H1 (cell line): ENCODE measurements at regions not wholly inside any gene's neighbourhood (a gene's known extent, or its start where the extent isn't known, plus 50 kb on each side); places are given as distances from the start of the nearest gene placed in this dataset.

Experiments
- CTCF ChIA-PET: fragments of 300-600 bp; sonication (Branson Sonifier 250); formaldehyde crosslinking; loops from one replicate; lab custom pipeline; 2021; ENCODE audit not compliant: partially characterized antibody; lab: Charles Lee
- POLR2A ChIA-PET: fragments of 300-600 bp; sonication (Branson Sonifier 250); formaldehyde crosslinking; loops from one replicate; lab custom pipeline; 2021; ENCODE audit warnings: inconsistent platforms; ENCODE audit not compliant: partially characterized antibody; lab: Charles Lee
- DNase-seq, 2 experiments: peaks; one replicate each; pipeline versions ENCODE4 v3.0.0 to v3.0.0-alpha.2; 2010 to 2022; ENCODE audit warnings: low spot score in 2 of 2, low read depth in 1 of 2, mixed read lengths in 1 of 2
- FAIRE-seq: peaks from 2 replicates; lab custom pipeline; 2011; peaks lifted over from hg19 to GRCh38; lab: Jason Lieb, UNC
- H2AFZ ChIP-seq: 2 replicates; pipeline ENCODE4 v1.8.1; 2012; ENCODE audit warnings: low read length, inconsistent platforms
- H2AK5ac ChIP-seq: 2 replicates; pipeline ENCODE4 v1.6.1; 2013; ENCODE audit warnings: low read depth, low read length
- H2BK120ac ChIP-seq: replicated peaks from 2 replicates; pipeline ENCODE3; 2013; ENCODE audit warnings: low read depth, low read length, inconsistent platforms
- H2BK12ac ChIP-seq: 2 replicates; pipeline ENCODE4 v1.6.1; 2013; ENCODE audit warnings: low read depth, low read length
- H2BK15ac ChIP-seq: 2 replicates; pipeline ENCODE4 v1.6.1; 2013; ENCODE audit warnings: low read length
- H2BK20ac ChIP-seq: 2 replicates; pipeline ENCODE4 v1.6.1; 2013; ENCODE audit warnings: low read length
- H2BK5ac ChIP-seq: 2 replicates; pipeline ENCODE4 v1.6.1; 2013; ENCODE audit warnings: low read depth, low read length
- H3K14ac ChIP-seq: 2 replicates; pipeline ENCODE4 v1.6.1; 2013; ENCODE audit warnings: inconsistent platforms; ENCODE audit not compliant: insufficient read length
- H3K18ac ChIP-seq: 2 replicates; pipeline ENCODE4 v1.6.1; 2013; ENCODE audit warnings: low read length; ENCODE audit errors: extremely low read depth
- H3K23ac ChIP-seq: 2 replicates; pipeline ENCODE4 v1.6.1; 2013; ENCODE audit warnings: inconsistent platforms; ENCODE audit not compliant: insufficient read length
- H3K23me2 ChIP-seq: 2 replicates; pipeline ENCODE4 v1.6.1; 2013; ENCODE audit warnings: low read depth, low read length
- H3K27ac ChIP-seq: 2 replicates; pipeline ENCODE4 v1.6.1; 2011; ENCODE audit warnings: low read depth, low read length, inconsistent platforms
- H3K27me3 ChIP-seq, 4 experiments: replicated peaks in 1 of 4; 1 replicate in 1 of 4; 2 replicates in 3 of 4; pipeline versions ENCODE4 v1.6.1 to v1.8.1; 2011 to 2013; ENCODE audit warnings: low read length in 3 of 4, mild to moderate bottlenecking in 3 of 4, inconsistent platforms in 2 of 4, mixed read lengths in 2 of 4, moderate library complexity in 1 of 4; ENCODE audit not compliant: control insufficient read depth in 3 of 4, insufficient read depth in 3 of 4; ENCODE audit errors: extremely low read depth in 1 of 4
- H3K36me3 ChIP-seq, 4 experiments: 2 replicates each; pipeline versions ENCODE4 v1.6.1 to v1.8.1; 2011 to 2013; ENCODE audit warnings: mild to moderate bottlenecking in 4 of 4, low read length in 3 of 4, moderate library complexity in 2 of 4, control low read depth in 1 of 4, inconsistent platforms in 1 of 4; ENCODE audit not compliant: insufficient read depth in 4 of 4, control insufficient read depth in 2 of 4
- H3K4ac ChIP-seq: replicated peaks from 2 replicates; pipeline ENCODE3; 2013; ENCODE audit warnings: low read length, low read depth, mixed read lengths, inconsistent platforms; ENCODE audit not compliant: insufficient read length
- H3K4me1 ChIP-seq, 4 experiments: replicated peaks in 1 of 4; 1 replicate in 1 of 4; 2 replicates in 3 of 4; pipeline versions ENCODE4 v1.6.1 to v1.8.1; 2011 to 2013; ENCODE audit warnings: low read length in 3 of 4, inconsistent platforms in 2 of 4, mixed read lengths in 1 of 4; ENCODE audit not compliant: insufficient read depth in 4 of 4, control insufficient read depth in 3 of 4
- H3K4me2 ChIP-seq, 2 experiments: 2 replicates each; pipeline versions ENCODE4 v1.6.1 to v1.8.1; 2011 to 2013; ENCODE audit warnings: low read depth in 2 of 2, low read length in 2 of 2, control low read depth in 1 of 2, inconsistent platforms in 1 of 2, mild to moderate bottlenecking in 1 of 2; ENCODE audit not compliant: insufficient read depth in 1 of 2
- H3K4me3 ChIP-seq, 4 experiments: fragments of 200-600, 300-600 bp in 1 of 4; sonication (generic), shearing (Covaris generic), sonication (Bioruptor Twin) in 1 of 4; 2 replicates each; pipeline versions ENCODE4 v1.5.1 to v1.8.1; 2011 to 2016; ENCODE audit warnings: low read length in 4 of 4, low read depth in 3 of 4, control low read depth in 2 of 4, inconsistent platforms in 2 of 4, mild to moderate bottlenecking in 2 of 4, mixed read lengths in 1 of 4, moderate library complexity in 1 of 4; ENCODE audit not compliant: insufficient read depth in 2 of 4; ENCODE audit errors: extremely low read depth in 1 of 4
- H3K56ac ChIP-seq: replicated peaks from 2 replicates; pipeline ENCODE3; 2013; ENCODE audit warnings: low read depth, mild to moderate bottlenecking, mixed read lengths, low read length, inconsistent platforms; ENCODE audit not compliant: insufficient read length
- H3K79me1 ChIP-seq: 2 replicates; pipeline ENCODE4 v1.6.1; 2013; ENCODE audit warnings: low read depth, low read length, control low read depth
- H3K79me2 ChIP-seq, 2 experiments: 2 replicates each; pipeline versions ENCODE4 v1.6.1 to v1.8.1; 2012 to 2013; ENCODE audit warnings: low read length in 2 of 2, mild to moderate bottlenecking in 2 of 2, inconsistent platforms in 1 of 2; ENCODE audit not compliant: insufficient read depth in 2 of 2, control insufficient read depth in 1 of 2
- H3K9ac ChIP-seq, 4 experiments: replicated peaks in 1 of 4; 1 replicate in 1 of 4; 2 replicates in 3 of 4; pipeline versions ENCODE4 v1.6.1 to v1.8.1; 2011 to 2013; ENCODE audit warnings: low read depth in 3 of 4, low read length in 3 of 4, control low read depth in 2 of 4, mild to moderate bottlenecking in 2 of 4, moderate library complexity in 2 of 4, inconsistent platforms in 1 of 4; ENCODE audit errors: extremely low read depth in 1 of 4
- H3K9me3 ChIP-seq, 2 experiments: 2 replicates each; pipeline versions ENCODE4 v1.6.1 to v1.8.1; 2012 to 2013; ENCODE audit warnings: mild to moderate bottlenecking in 2 of 2, moderate library complexity in 2 of 2, control low read depth in 1 of 2, inconsistent platforms in 1 of 2, low read depth in 1 of 2, low read length in 1 of 2, mixed read lengths in 1 of 2; ENCODE audit not compliant: insufficient read depth in 2 of 2
- H4K20me1 ChIP-seq, 2 experiments: replicated peaks in 1 of 2; 2 replicates each; pipeline versions ENCODE3 to v1.8.1; 2011 to 2013; ENCODE audit warnings: inconsistent platforms in 2 of 2, low read length in 2 of 2, mild to moderate bottlenecking in 1 of 2; ENCODE audit not compliant: insufficient read depth in 2 of 2, control insufficient read depth in 1 of 2
- H4K5ac ChIP-seq: 2 replicates; pipeline ENCODE4 v1.6.1; 2013; ENCODE audit warnings: low read length, low read depth, mixed read lengths, inconsistent platforms; ENCODE audit not compliant: insufficient read length
- H4K8ac ChIP-seq: 2 replicates; pipeline ENCODE4 v1.8.0; 2013; ENCODE audit warnings: mild to moderate bottlenecking, moderate library complexity, low read length, inconsistent platforms; ENCODE audit not compliant: insufficient read depth; ENCODE audit errors: extremely low read depth
- H4K91ac ChIP-seq: replicated peaks from 2 replicates; pipeline ENCODE3; 2013; ENCODE audit warnings: low read length, mixed read lengths, inconsistent platforms; ENCODE audit not compliant: insufficient read length
- BACH1 ChIP-seq: IDR thresholded peaks from 2 replicates; pipeline ENCODE4 v1.6.1; 2012; ENCODE audit warnings: low read length, improper control_type of control experiment
- CREB1 ChIP-seq: IDR thresholded peaks from 2 replicates; pipeline ENCODE4 v1.6.1; 2012; ENCODE audit warnings: inconsistent platforms
- EP300 ChIP-seq, 2 experiments: IDR thresholded peaks; 1 replicate in 1 of 2; 2 replicates in 1 of 2; pipeline ENCODE4 v1.6.1; 2011 to 2012; ENCODE audit warnings: low read depth in 2 of 2, low read length in 2 of 2, mild to moderate bottlenecking in 2 of 2, borderline replicate concordance in 1 of 2, inconsistent platforms in 1 of 2, moderate library complexity in 1 of 2
- GABPA ChIP-seq: IDR thresholded peaks from 2 replicates; pipeline ENCODE4 v1.6.1; 2011; ENCODE audit warnings: mild to moderate bottlenecking, low read length, moderate library complexity, borderline replicate concordance; ENCODE audit not compliant: insufficient read depth
- HDAC2 ChIP-seq, 2 experiments: fragments of 300-600 bp in 1 of 2; sonication (generic) in 1 of 2; IDR thresholded peaks; 2 replicates each; pipeline ENCODE4 v1.6.1; 2011 to 2012; ENCODE audit warnings: low read depth in 2 of 2, low read length in 2 of 2, mild to moderate bottlenecking in 2 of 2, moderate library complexity in 2 of 2, borderline replicate concordance in 1 of 2, inconsistent platforms in 1 of 2
- HDAC6 ChIP-seq: IDR thresholded peaks from one replicate; pipeline ENCODE4 v1.7.1; 2012; ENCODE audit warnings: low read depth, mild to moderate bottlenecking, inconsistent platforms, low read length, moderate library complexity
- JUND ChIP-seq: IDR thresholded peaks from 2 replicates; pipeline ENCODE4 v1.6.1; 2011; ENCODE audit warnings: mild to moderate bottlenecking, improper control_type of control experiment, low read length
- NRF1 ChIP-seq: IDR thresholded peaks from 2 replicates; pipeline ENCODE4 v1.6.1; 2011; ENCODE audit warnings: mild to moderate bottlenecking, low read depth, low read length, improper control_type of control experiment
- RBBP5 ChIP-seq: IDR thresholded peaks from 2 replicates; pipeline ENCODE4 v1.7.1; 2012; ENCODE audit warnings: low read depth, mild to moderate bottlenecking, inconsistent platforms, low read length, moderate library complexity, borderline replicate concordance
- RFX5 ChIP-seq: IDR thresholded peaks from 2 replicates; pipeline ENCODE4 v1.6.1; 2011; ENCODE audit warnings: low read depth, low read length, improper control_type of control experiment, borderline replicate concordance
- RNF2 ChIP-seq: fragments of 200-900, 300-1000 bp; sonication (generic); IDR thresholded peaks from 2 replicates; pipeline ENCODE4 v1.7.1; 2016; ENCODE audit warnings: borderline replicate concordance, low read depth, mild to moderate bottlenecking, antibody characterized with exemption, low read length; ENCODE audit not compliant: poor library complexity, severe bottlenecking; ENCODE audit errors: missing control alignments
- SP2 ChIP-seq: IDR thresholded peaks from 2 replicates; pipeline ENCODE4 v1.6.1; 2012; ENCODE audit warnings: mild to moderate bottlenecking, low read length, inconsistent platforms
- TCF12 ChIP-seq: IDR thresholded peaks from 2 replicates; pipeline ENCODE4 v1.6.1; 2011; ENCODE audit warnings: low read depth, mild to moderate bottlenecking, low read length
- YY1 ChIP-seq: IDR thresholded peaks from 2 replicates; pipeline ENCODE4 v1.6.1; 2011; ENCODE audit warnings: low read depth, mild to moderate bottlenecking, low read length
- ZNF274 ChIP-seq: IDR thresholded peaks from 2 replicates; pipeline ENCODE4 v1.7.0; 2012; ENCODE audit warnings: low read length, borderline replicate concordance; ENCODE audit errors: extremely low read depth
- WGBS, 2 experiments: shearing (Covaris generic) in 1 of 2; methylation state at CpG; one replicate each; pipeline versions ENCODE4 v1.1.6 to v1.1.7; 2013 to 2015; ENCODE audit warnings: low lambda C conversion rate in 2 of 2, mixed read lengths in 2 of 2, inconsistent platforms in 1 of 2, low coverage in 1 of 2, missing lambda C conversion rate in 1 of 2; ENCODE audit not compliant: insufficient replicate concordance in 2 of 2, insufficient coverage in 1 of 2, insufficient read length in 1 of 2; ENCODE audit errors: extremely low coverage in 1 of 2, missing lambda C conversion rate in 1 of 2; 5-methylcytosine and 5-hydroxymethylcytosine counted together

- WGBS, 2 experiments = 90% methylated on average over 11 of the region's 11 CpGs; no CpG with 5 or more reads in 1 of the 2 experiments
- no peak overlapping the region for H3K27ac ChIP-seq
- H2AFZ ChIP-seq = no peak overlapping the region
- no peak overlapping the region for H4K5ac ChIP-seq
- H3K56ac ChIP-seq = no peak overlapping the region
- no peak overlapping the region for H2BK5ac ChIP-seq
- no peak overlapping the region for H3K4me3 ChIP-seq
- ChIA-PET CTCF (interaction anchor here (0.6 kb wide), 1 partner anchor 755 kb away, joined by 3 read pairs; no protein-coding TSS in a partner anchor), POLR2A (no interaction called here)
- H2BK12ac ChIP-seq = no peak overlapping the region
- H3K4me2 ChIP-seq = no peak overlapping the region
- H3K4ac ChIP-seq = no peak overlapping the region
- H3K4me1 ChIP-seq = no peaks in the 10 kb centered on the region
- DNase-seq (no peak), FAIRE-seq (no peak)
- H3K23me2 ChIP-seq = no peaks in the 10 kb centered on the region
- no peak overlapping the region for H3K9ac ChIP-seq
- H3K18ac ChIP-seq = no peak overlapping the region
- H3K36me3 ChIP-seq = no peaks in the 10 kb centered on the region
- no peaks in the 10 kb centered on the region for H3K79me2 ChIP-seq
- H3K79me1 ChIP-seq = no peaks in the 10 kb centered on the region
- H2BK120ac ChIP-seq = no peak overlapping the region
- H2BK15ac ChIP-seq = no peak overlapping the region
- no peak overlapping the region for H2AK5ac ChIP-seq
- H2BK20ac ChIP-seq = no peak overlapping the region
- H3K9me3 ChIP-seq = no peaks in the 10 kb centered on the region
- H3K23ac ChIP-seq = no peak overlapping the region
- H4K91ac ChIP-seq = no peak overlapping the region
- H3K14ac ChIP-seq = no peak overlapping the region
- H4K8ac ChIP-seq = peak overlapping the region; percentile 11; the same call in 1 of the 2 replicates
- no peaks in the 10 kb centered on the region for H4K20me1 ChIP-seq
- H3K27me3 ChIP-seq = no peaks in the 10 kb centered on the region
- TF ChIP-seq HDAC2 (IDR thresholded peaks at IDR 0.05; ENCODE audit: borderline replicate concordance in 1 of 2, low read depth in 2 of 2, low read length in 2 of 2) (no peak), RFX5 (no peak), CREB1 (no peak), TCF12 (no peak), NRF1 (no peak), ZNF274 (no peak), YY1 (no peak), SP2 (no peak), GABPA (no peak), RNF2 (no peak), JUND (no peak), RBBP5 (no peak), HDAC6 (no peak), BACH1 (no peak), EP300 (IDR thresholded peaks at IDR 0.05; ENCODE audit: borderline replicate concordance in 1 of 2, low read depth in 2 of 2, low read length in 2 of 2) (no peak)
Measured at GRCh38 chr7:156194813-156195212, 382.6 kb upstream of the SHH start.
